ENCODE measurements at regions not wholly inside any gene's neighbourhood (a gene's known extent, or its start where the extent isn't known, plus 50 kb on each side); places are given as distances from the start of the nearest gene placed in this dataset.
"Not testable (repeated sequence)": the region's sequence is repeated elsewhere in the genome, so short reads cannot be mapped to it uniquely, and the experiment has no call there.

- Histone ChIP-seq H4K20me1 (ENCODE audit: insufficient read depth, low read length) (no peaks in the 10 kb centered on the region), H3K79me2 (ENCODE audit: insufficient read depth, low read length) (no peaks in the 10 kb centered on the region), H3K4me2 (replicated peaks; ENCODE audit: extremely low read depth, low read length, poor library complexity, severe bottlenecking) (no peak overlapping the region), H3K27me3 (ENCODE audit: control insufficient read depth in 2 of 2, insufficient read depth in 2 of 2, low read length in 2 of 2) (no peaks in the 10 kb centered on the region), H3K9me3 (replicated peaks in 1 of 2; ENCODE audit: control insufficient read depth in 1 of 2, insufficient read depth in 1 of 2, low read length in 2 of 2) (no peaks in the 10 kb centered on the region), H3K9ac (ENCODE audit: insufficient read depth, low read length, poor library complexity, severe bottlenecking) (no peak overlapping the region), H3K36me3 (replicated peaks in 1 of 2; ENCODE audit: control insufficient read depth in 1 of 2, insufficient read depth in 2 of 2, low read length in 2 of 2) (no peaks in the 10 kb centered on the region), H3K4me1 (ENCODE audit: control insufficient read depth in 1 of 2, insufficient read depth in 2 of 2, low read length in 2 of 2) (no peaks in the 10 kb centered on the region), H3K4me3 (replicated peaks in 1 of 3; ENCODE audit: low read depth in 2 of 3, low read length in 3 of 3) (no peak overlapping the region), H3K27ac (ENCODE audit: low read depth in 1 of 2, low read length in 2 of 2) (no peak overlapping the region), H2AFZ (ENCODE audit: insufficient read depth, low read depth, low read length, poor library complexity, severe bottlenecking) (no peak overlapping the region)
- no peak overlapping the region for H3K4me3 Mint-ChIP-seq
- H3K9me3 Mint-ChIP-seq, result peaks cover 0 to 10% (median 2%) of the 10 kb centered on the region in 7 donors
- no CpG with 5 or more reads among the region's 2 CpGs for WGBS (ENCODE audit: insufficient coverage)
- intact Hi-C loops (cut with micrococcal nuclease), result no loop called here
- H3K27ac Mint-ChIP-seq, result no peak overlapping the region
- no peaks in the 10 kb centered on the region for H3K4me1 Mint-ChIP-seq
- TF ChIP-seq, protein P1, sequence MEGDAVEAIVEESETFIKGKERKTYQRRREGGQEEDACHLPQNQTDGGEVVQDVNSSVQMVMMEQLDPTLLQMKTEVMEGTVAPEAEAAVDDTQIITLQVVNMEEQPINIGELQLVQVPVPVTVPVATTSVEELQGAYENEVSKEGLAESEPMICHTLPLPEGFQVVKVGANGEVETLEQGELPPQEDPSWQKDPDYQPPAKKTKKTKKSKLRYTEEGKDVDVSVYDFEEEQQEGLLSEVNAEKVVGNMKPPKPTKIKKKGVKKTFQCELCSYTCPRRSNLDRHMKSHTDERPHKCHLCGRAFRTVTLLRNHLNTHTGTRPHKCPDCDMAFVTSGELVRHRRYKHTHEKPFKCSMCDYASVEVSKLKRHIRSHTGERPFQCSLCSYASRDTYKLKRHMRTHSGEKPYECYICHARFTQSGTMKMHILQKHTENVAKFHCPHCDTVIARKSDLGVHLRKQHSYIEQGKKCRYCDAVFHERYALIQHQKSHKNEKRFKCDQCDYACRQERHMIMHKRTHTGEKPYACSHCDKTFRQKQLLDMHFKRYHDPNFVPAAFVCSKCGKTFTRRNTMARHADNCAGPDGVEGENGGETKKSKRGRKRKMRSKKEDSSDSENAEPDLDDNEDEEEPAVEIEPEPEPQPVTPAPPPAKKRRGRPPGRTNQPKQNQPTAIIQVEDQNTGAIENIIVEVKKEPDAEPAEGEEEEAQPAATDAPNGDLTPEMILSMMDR (IDR thresholded peaks at IDR 0.05), result no peak
- DNase-seq, result no peak
- H3K27me3 Mint-ChIP-seq (ENCODE audit: low read depth in 3 of 3), result peaks cover 0 to 2% (median 0%) of the 10 kb centered on the region in 3 donors
- no peaks in the 10 kb centered on the region for H3K36me3 Mint-ChIP-seq
Measured at GRCh38 chr2:210862283-210863065, 306.1 kb downstream of the CPS1 start.

- Histone ChIP-seq H2AFZ (ENCODE audit: insufficient read depth, low read depth, low read length, poor library complexity, severe bottlenecking) (no peak overlapping the region), H3K9ac (ENCODE audit: insufficient read depth, low read length, poor library complexity, severe bottlenecking) (no peak overlapping the region), H3K36me3 (replicated peaks in 1 of 2; ENCODE audit: control insufficient read depth in 1 of 2, insufficient read depth in 2 of 2, low read length in 2 of 2) (no peaks in the 10 kb centered on the region), H3K79me2 (ENCODE audit: insufficient read depth, low read length) (no peaks in the 10 kb centered on the region), H4K20me1 (ENCODE audit: insufficient read depth, low read length) (no peaks in the 10 kb centered on the region), H3K27me3 (ENCODE audit: control insufficient read depth in 2 of 2, insufficient read depth in 2 of 2, low read length in 2 of 2) (no peaks in the 10 kb centered on the region), H3K9me3 (replicated peaks in 1 of 2; ENCODE audit: control insufficient read depth in 1 of 2, insufficient read depth in 1 of 2, low read length in 2 of 2) (no peaks in the 10 kb centered on the region), H3K4me3 (replicated peaks in 1 of 3; ENCODE audit: low read depth in 2 of 3, low read length in 3 of 3) (no peak overlapping the region), H3K27ac (ENCODE audit: low read depth in 1 of 2, low read length in 2 of 2) (no peak overlapping the region), H3K4me1 (ENCODE audit: control insufficient read depth in 1 of 2, insufficient read depth in 2 of 2, low read length in 2 of 2) (no peaks in the 10 kb centered on the region), H3K4me2 (replicated peaks; ENCODE audit: extremely low read depth, low read length, poor library complexity, severe bottlenecking) (no peak overlapping the region)
- DNase-seq, result no peak
- no peaks in the 10 kb centered on the region for H3K36me3 Mint-ChIP-seq
- H3K9me3 Mint-ChIP-seq, result peaks cover 0 to 10% (median 3%) of the 10 kb centered on the region in 7 donors
- H3K27ac Mint-ChIP-seq, result no peak overlapping the region
- H3K4me1 Mint-ChIP-seq, result no peaks in the 10 kb centered on the region
- whole genome bisulfite sequencing (ENCODE audit: insufficient coverage), result no CpG with 5 or more reads among the region's 1 CpG
- H3K4me3 Mint-ChIP-seq, result no peak overlapping the region
- intact Hi-C loops (cut with micrococcal nuclease), result no loop called here
- TF ChIP-seq, protein P1 (IDR thresholded peaks at IDR 0.05), result no peak
- H3K27me3 Mint-ChIP-seq (ENCODE audit: low read depth in 3 of 3), result peaks cover 0 to 2% (median 0%) of the 10 kb centered on the region in 3 donors
Measured at GRCh38 chr2:210863283-210863682, 306.9 kb downstream of the CPS1 start.

DNA sequence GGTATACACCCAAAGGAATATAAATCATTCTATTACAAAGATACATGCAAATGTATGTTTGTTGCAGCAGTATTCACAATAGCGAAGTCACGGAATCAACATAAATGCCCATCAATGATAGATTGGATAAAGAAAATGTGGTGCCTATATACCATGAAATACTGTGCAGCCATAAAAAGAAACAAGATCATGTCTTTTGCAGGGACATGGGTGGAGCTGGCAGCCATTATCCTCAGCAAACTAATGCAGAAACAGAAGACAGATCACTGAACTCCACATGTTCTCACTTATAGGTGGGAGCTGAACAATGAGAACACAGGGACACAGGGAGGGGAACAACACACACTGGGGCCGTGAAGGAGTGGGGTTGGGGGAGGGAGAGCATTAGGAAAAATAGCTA, 315.2 kb downstream of the CPS1 start:
- H2AFZ ChIP-seq (ENCODE audit: insufficient read depth, low read depth, low read length, poor library complexity, severe bottlenecking); H3K4me1 ChIP-seq (ENCODE audit: control insufficient read depth in 1 of 2, insufficient read depth in 2 of 2, low read length in 2 of 2); H3K4me3 Mint-ChIP-seq; H3K27ac Mint-ChIP-seq; H3K9me3 Mint-ChIP-seq; DNase-seq; H3K27me3 Mint-ChIP-seq (ENCODE audit: low read depth in 3 of 3); H3K36me3 ChIP-seq (replicated peaks in 1 of 2; ENCODE audit: control insufficient read depth in 1 of 2, insufficient read depth in 2 of 2, low read length in 2 of 2); H3K4me3 ChIP-seq (replicated peaks in 1 of 3; ENCODE audit: low read depth in 2 of 3, low read length in 3 of 3); intact Hi-C loops (cut with micrococcal nuclease); H3K9ac ChIP-seq (ENCODE audit: insufficient read depth, low read length, poor library complexity, severe bottlenecking); H3K36me3 Mint-ChIP-seq; H3K27ac ChIP-seq (ENCODE audit: low read depth in 1 of 2, low read length in 2 of 2); H3K4me1 Mint-ChIP-seq; H3K9me3 ChIP-seq (replicated peaks in 1 of 2; ENCODE audit: control insufficient read depth in 1 of 2, insufficient read depth in 1 of 2, low read length in 2 of 2); H3K4me2 ChIP-seq (replicated peaks; ENCODE audit: extremely low read depth, low read length, poor library complexity, severe bottlenecking); H4K20me1 ChIP-seq (ENCODE audit: insufficient read depth, low read length); H3K79me2 ChIP-seq (ENCODE audit: insufficient read depth, low read length); H3K27me3 ChIP-seq (ENCODE audit: control insufficient read depth in 2 of 2, insufficient read depth in 2 of 2, low read length in 2 of 2): not testable (repeated sequence)
- no CpG with 5 or more reads among the region's 3 CpGs for WGBS (ENCODE audit: insufficient coverage)
